C4-2B (cell line): ENCODE measurements at regions not wholly inside any gene's neighbourhood (a gene's known extent, or its start where the extent isn't known, plus 50 kb on each side); places are given as distances from the start of the nearest gene placed in this dataset.

Experiments used
- ZFX ChIP-seq: fragments of 450-650 bp; IDR thresholded peaks from 2 replicates; pipeline ENCODE4 v1.6.1; 2017
- TF ChIP-seq, protein P1 (sequence below): fragments of 450-650 bp; conservative IDR thresholded peaks from 2 replicates; pipeline ENCODE4 v1.5.1; 2017; ENCODE audit warnings: mild to moderate bottlenecking

DNA sequence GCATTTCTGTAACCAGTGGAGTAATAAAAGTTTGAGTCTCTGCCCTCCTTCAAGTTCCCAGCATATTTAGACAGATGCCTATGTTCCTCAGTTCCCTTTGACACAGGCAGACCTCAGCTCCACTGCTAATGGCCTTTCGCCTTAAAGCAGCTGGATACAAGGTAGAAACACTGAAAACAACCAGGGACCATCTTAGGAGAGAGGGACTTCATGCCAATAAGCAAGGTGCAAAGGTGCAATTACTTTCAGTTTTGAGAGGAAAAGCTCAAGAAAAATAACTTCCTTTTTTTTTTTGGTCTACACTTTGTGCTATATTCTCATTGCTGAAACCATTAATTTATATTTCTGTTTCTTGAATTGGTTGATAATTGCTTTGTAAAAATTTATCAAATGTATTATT, 781.9 kb upstream of the GALNTL6 start:
- TF ChIP-seq, protein P1, sequence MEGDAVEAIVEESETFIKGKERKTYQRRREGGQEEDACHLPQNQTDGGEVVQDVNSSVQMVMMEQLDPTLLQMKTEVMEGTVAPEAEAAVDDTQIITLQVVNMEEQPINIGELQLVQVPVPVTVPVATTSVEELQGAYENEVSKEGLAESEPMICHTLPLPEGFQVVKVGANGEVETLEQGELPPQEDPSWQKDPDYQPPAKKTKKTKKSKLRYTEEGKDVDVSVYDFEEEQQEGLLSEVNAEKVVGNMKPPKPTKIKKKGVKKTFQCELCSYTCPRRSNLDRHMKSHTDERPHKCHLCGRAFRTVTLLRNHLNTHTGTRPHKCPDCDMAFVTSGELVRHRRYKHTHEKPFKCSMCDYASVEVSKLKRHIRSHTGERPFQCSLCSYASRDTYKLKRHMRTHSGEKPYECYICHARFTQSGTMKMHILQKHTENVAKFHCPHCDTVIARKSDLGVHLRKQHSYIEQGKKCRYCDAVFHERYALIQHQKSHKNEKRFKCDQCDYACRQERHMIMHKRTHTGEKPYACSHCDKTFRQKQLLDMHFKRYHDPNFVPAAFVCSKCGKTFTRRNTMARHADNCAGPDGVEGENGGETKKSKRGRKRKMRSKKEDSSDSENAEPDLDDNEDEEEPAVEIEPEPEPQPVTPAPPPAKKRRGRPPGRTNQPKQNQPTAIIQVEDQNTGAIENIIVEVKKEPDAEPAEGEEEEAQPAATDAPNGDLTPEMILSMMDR = no peak
- TF ChIP-seq ZFX = no peak
